WTC11 (cell line): ENCODE measurements at regions not wholly inside any gene's neighbourhood (a gene's known extent, or its start where the extent isn't known, plus 50 kb on each side); places are given as distances from the start of the nearest gene placed in this dataset.

Experiments used
- CTCF ChIP-seq: fragments of 200-600 bp; IDR thresholded peaks from 2 replicates; pipeline ENCODE4 v1.8.0; 2022; ENCODE audit warnings: antibody characterized with exemption
- MAX ChIP-seq: sonication (generic); formaldehyde crosslinking; IDR thresholded peaks from 2 replicates; pipeline ENCODE4 v1.8.0; 2022; ENCODE audit warnings: mild to moderate bottlenecking, missing genetic modification reagents
- PRRX2 ChIP-seq: fragments of 250-450 bp; sonication (Bioruptor Pico); IDR thresholded peaks from 2 replicates; pipeline ENCODE4 v1.8.0; 2021; ENCODE audit warnings: mild to moderate bottlenecking
- SOX15 ChIP-seq: fragments of 250-450 bp; sonication (Bioruptor Pico); IDR thresholded peaks from 2 replicates; pipeline ENCODE4 v1.9.0; 2021; ENCODE audit warnings: mild to moderate bottlenecking
- USF2 ChIP-seq: sonication (generic); formaldehyde crosslinking; IDR thresholded peaks from 2 replicates; pipeline ENCODE4 v1.8.1; 2023; ENCODE audit warnings: mild to moderate bottlenecking, missing genetic modification reagents, moderate library complexity
- ZMAT4 ChIP-seq: fragments of 250-450 bp; sonication (Bioruptor Pico); IDR thresholded peaks from 2 replicates; pipeline ENCODE4 v1.9.0; 2021; ENCODE audit warnings: mild to moderate bottlenecking
- ZNF219 ChIP-seq: sonication (generic); formaldehyde crosslinking; IDR thresholded peaks from 2 replicates; pipeline ENCODE4 v1.8.0; 2023; ENCODE audit warnings: missing genetic modification reagents, mild to moderate bottlenecking, borderline replicate concordance
- ZNF232 ChIP-seq: sonication (generic); formaldehyde crosslinking; IDR thresholded peaks from 2 replicates; pipeline ENCODE4 v1.8.0; 2022; ENCODE audit warnings: mild to moderate bottlenecking, missing genetic modification reagents

- no peak for TF ChIP-seq ZNF232
- no peak for TF ChIP-seq SOX15
- no peak for TF ChIP-seq USF2
- TF ChIP-seq ZNF219 (CRISPR knock-in tag): no peak
- TF ChIP-seq CTCF: no peak
- no peak for TF ChIP-seq MAX (CRISPR knock-in tag)
- no peak for TF ChIP-seq ZMAT4 (CRISPR knock-in tag)
- TF ChIP-seq PRRX2: no peak
Observed at GRCh38 chr16:85225721-85226120, 113.4 kb upstream of the CIBAR2 start.
